Hepatic stellate cell (primary cell): ENCODE measurements at regions not wholly inside any gene's neighbourhood (a gene's known extent, or its start where the extent isn't known, plus 50 kb on each side); places are given as distances from the start of the nearest gene placed in this dataset.
"Not testable (repeated sequence)": the region's sequence is repeated elsewhere in the genome, so short reads cannot be mapped to it uniquely, and the experiment has no call there.

ENCODE experiments used
- DNase-seq: peaks from one replicate; pipeline ENCODE4 v3.0.0; 2011; ENCODE audit warnings: low spot score

DNA sequence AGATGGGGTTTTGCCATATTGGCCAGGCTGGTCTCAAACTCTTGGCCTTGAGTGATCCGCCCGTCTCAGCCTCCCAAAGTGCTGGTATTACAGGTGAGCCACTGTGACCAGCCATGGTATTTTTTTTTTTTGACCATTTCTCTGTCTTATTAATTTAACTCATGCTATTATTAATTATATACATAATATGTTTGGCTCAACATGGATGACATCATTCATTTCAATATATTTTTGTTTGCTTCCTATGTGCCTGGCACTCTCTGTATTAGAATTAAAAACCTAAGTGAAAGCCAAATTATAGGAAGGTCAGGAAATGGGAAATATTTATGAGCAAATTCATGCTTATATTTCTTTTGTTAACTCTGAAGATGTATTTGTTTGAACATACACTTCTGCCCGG, 55.8 kb upstream of the AKIRIN2 start:
- DNase-seq, result no peak

DNA sequence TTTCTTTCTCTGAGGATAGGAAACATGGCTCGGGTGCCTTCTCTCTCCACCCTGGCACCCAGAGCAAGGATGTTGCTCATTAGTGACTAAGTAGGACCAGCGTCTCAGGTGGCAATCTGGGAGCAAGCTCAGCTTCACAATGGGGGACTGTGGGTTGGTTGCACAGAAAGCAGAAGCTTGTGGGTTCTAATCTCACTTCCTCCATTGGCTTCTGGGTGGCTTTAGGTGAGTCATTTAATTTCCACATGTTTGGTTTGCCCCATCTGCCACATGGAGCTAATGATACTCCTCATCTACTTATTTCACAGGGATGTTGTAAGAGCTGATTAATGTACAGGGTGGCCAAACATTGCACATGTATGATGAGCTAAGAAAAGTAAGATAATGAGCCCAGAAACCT, 54.8 kb upstream of the AKIRIN2 start:
- peak; percentile 30 for DNase-seq

GRCh38 chr6:87755708-87756671, 54.0 kb upstream of the AKIRIN2 start:
- DNase-seq, result no peak

- no peak for DNase-seq
Measured at GRCh38 chr6:87754828-87755227, 52.8 kb upstream of the AKIRIN2 start.

DNA sequence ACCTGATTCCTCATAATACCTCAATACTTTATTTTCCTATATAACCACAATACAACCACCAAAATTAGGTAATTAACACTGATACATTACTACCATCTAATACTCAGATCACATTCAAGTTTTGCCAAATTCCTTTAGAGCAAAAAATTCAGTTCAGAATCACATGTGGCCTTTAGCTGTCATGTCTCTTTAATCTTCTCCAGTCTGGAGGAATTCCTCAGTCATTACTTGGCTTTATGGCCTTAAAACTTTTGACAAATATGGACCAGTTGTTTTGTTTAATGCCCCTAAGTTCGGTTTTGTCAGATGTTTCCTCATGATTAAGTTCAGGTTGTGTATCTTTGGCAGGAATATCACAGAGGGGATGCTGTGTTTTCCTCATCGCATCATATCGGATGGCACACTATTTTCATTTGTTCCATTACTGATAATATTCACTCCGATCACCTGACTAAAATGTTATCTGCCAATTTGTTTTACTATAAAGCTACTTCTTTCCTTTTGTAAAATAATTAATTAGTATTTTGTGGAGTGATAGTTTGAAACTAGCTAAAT, 51.2 kb upstream of the AKIRIN2 start:
- DNase-seq, result no peak

DNA sequence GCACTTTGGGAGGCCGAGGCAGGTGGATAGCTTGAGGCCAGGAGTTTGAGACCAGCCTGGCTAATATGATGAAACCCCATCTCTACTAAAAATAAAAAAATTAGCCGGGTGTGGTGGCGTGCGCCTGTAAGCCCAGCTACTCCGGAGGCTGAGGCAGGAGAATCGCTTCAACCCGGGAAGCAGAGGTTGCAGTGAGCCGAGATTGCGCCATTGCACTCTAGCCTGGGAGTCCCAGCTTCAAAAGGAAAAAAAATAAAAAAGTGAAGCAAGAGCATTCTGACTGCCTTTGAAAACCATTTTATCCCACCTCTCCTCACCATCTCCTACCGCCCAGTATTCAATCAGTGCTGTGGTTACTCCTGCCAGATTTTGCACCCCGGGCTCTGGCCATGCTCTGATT, 50.5 kb upstream of the AKIRIN2 start:
- DNase-seq, result not testable (repeated sequence)
